ENCODE measurements at regions not wholly inside any gene's neighbourhood (a gene's known extent, or its start where the extent isn't known, plus 50 kb on each side); places are given as distances from the start of the nearest gene placed in this dataset.

GRCh38 chr9:99694393-99694792 lies 127.3 kb upstream of the NR4A3 start:
- H3K9me3 ChIP-seq (ENCODE audit: control insufficient read depth in 3 of 3, low read length in 3 of 3), result no peaks in the 10 kb centered on the region
- H3K4me3 ChIP-seq (ENCODE audit: low read length in 3 of 3), result no peak overlapping the region
- no peaks in the 10 kb centered on the region for H3K4me1 ChIP-seq (ENCODE audit: control insufficient read depth in 3 of 3, insufficient read depth in 3 of 3, low read length in 3 of 3)
- no peaks in the 10 kb centered on the region for H3K36me3 ChIP-seq (ENCODE audit: control insufficient read depth in 3 of 3, insufficient read depth in 3 of 3, low read length in 3 of 3)
- no peaks in the 10 kb centered on the region for H3K27me3 ChIP-seq (ENCODE audit: control insufficient read depth in 3 of 3, insufficient read depth in 3 of 3, low read length in 3 of 3)
- no peak overlapping the region for H3K27ac ChIP-seq (ENCODE audit: low read depth, low read length)
- no peak overlapping the region for H3K9ac ChIP-seq (ENCODE audit: low read depth in 1 of 3, low read length in 3 of 3)

- Histone ChIP-seq H3K36me3 (ENCODE audit: control insufficient read depth in 3 of 3, insufficient read depth in 3 of 3, low read length in 3 of 3) (no peaks in the 10 kb centered on the region), H3K27ac (ENCODE audit: low read depth, low read length) (no peak overlapping the region), H3K9ac (ENCODE audit: low read depth in 1 of 3, low read length in 3 of 3) (no peak overlapping the region), H3K9me3 (ENCODE audit: control insufficient read depth in 3 of 3, low read length in 3 of 3) (no peaks in the 10 kb centered on the region), H3K27me3 (ENCODE audit: control insufficient read depth in 3 of 3, insufficient read depth in 3 of 3, low read length in 3 of 3) (no peaks in the 10 kb centered on the region), H3K4me3 (ENCODE audit: low read length in 3 of 3) (no peak overlapping the region), H3K4me1 (ENCODE audit: control insufficient read depth in 3 of 3, insufficient read depth in 3 of 3, low read length in 3 of 3) (peaks cover 0 to 2% (median 2%) of the 10 kb centered on the region in 3 donors)
Observed at GRCh38 chr9:99699396-99699795, 122.3 kb upstream of the NR4A3 start.

GRCh38 chr9:99712214-99712613 lies 109.5 kb upstream of the NR4A3 start:
- Histone ChIP-seq H3K27ac (ENCODE audit: low read depth, low read length) (no peak overlapping the region), H3K9me3 (ENCODE audit: control insufficient read depth in 3 of 3, low read length in 3 of 3) (no peaks in the 10 kb centered on the region), H3K4me3 (ENCODE audit: low read length in 3 of 3) (no peak overlapping the region), H3K4me1 (ENCODE audit: control insufficient read depth in 3 of 3, insufficient read depth in 3 of 3, low read length in 3 of 3) (no peaks in the 10 kb centered on the region), H3K36me3 (ENCODE audit: control insufficient read depth in 3 of 3, insufficient read depth in 3 of 3, low read length in 3 of 3) (no peaks in the 10 kb centered on the region), H3K27me3 (ENCODE audit: control insufficient read depth in 3 of 3, insufficient read depth in 3 of 3, low read length in 3 of 3) (no peaks in the 10 kb centered on the region), H3K9ac (ENCODE audit: low read depth in 1 of 3, low read length in 3 of 3) (no peak overlapping the region)

- Histone ChIP-seq H3K9ac (ENCODE audit: low read depth in 1 of 3, low read length in 3 of 3) (no peak overlapping the region), H3K27ac (ENCODE audit: low read depth, low read length) (no peak overlapping the region), H3K27me3 (ENCODE audit: control insufficient read depth in 3 of 3, insufficient read depth in 3 of 3, low read length in 3 of 3) (no peaks in the 10 kb centered on the region), H3K4me3 (ENCODE audit: low read length in 3 of 3) (no peak overlapping the region), H3K4me1 (ENCODE audit: control insufficient read depth in 3 of 3, insufficient read depth in 3 of 3, low read length in 3 of 3) (no peaks in the 10 kb centered on the region), H3K36me3 (ENCODE audit: control insufficient read depth in 3 of 3, insufficient read depth in 3 of 3, low read length in 3 of 3) (no peaks in the 10 kb centered on the region), H3K9me3 (ENCODE audit: control insufficient read depth in 3 of 3, low read length in 3 of 3) (no peaks in the 10 kb centered on the region)
Observed at GRCh38 chr9:99713838-99714306, 107.8 kb upstream of the NR4A3 start.

- Histone ChIP-seq H3K9me3 (ENCODE audit: control insufficient read depth in 3 of 3, low read length in 3 of 3) (no peaks in the 10 kb centered on the region), H3K36me3 (ENCODE audit: control insufficient read depth in 3 of 3, insufficient read depth in 3 of 3, low read length in 3 of 3) (no peaks in the 10 kb centered on the region), H3K4me3 (ENCODE audit: low read length in 3 of 3) (no peak overlapping the region), H3K9ac (ENCODE audit: low read depth in 1 of 3, low read length in 3 of 3) (no peak overlapping the region), H3K27ac (ENCODE audit: low read depth, low read length) (no peak overlapping the region), H3K4me1 (ENCODE audit: control insufficient read depth in 3 of 3, insufficient read depth in 3 of 3, low read length in 3 of 3) (no peaks in the 10 kb centered on the region), H3K27me3 (ENCODE audit: control insufficient read depth in 3 of 3, insufficient read depth in 3 of 3, low read length in 3 of 3) (no peaks in the 10 kb centered on the region)
Observed at GRCh38 chr9:99718631-99719030, 103.1 kb upstream of the NR4A3 start.

- no peaks in the 10 kb centered on the region for H3K4me1 ChIP-seq (ENCODE audit: control insufficient read depth in 3 of 3, insufficient read depth in 3 of 3, low read length in 3 of 3)
- H3K9me3 ChIP-seq (ENCODE audit: control insufficient read depth in 3 of 3, low read length in 3 of 3), result no peaks in the 10 kb centered on the region
- H3K36me3 ChIP-seq (ENCODE audit: control insufficient read depth in 3 of 3, insufficient read depth in 3 of 3, low read length in 3 of 3), result no peaks in the 10 kb centered on the region
- H3K9ac ChIP-seq (ENCODE audit: low read depth in 1 of 3, low read length in 3 of 3), result peak overlapping the region in 1 of 3 donors; percentile 15
- H3K27me3 ChIP-seq (ENCODE audit: control insufficient read depth in 3 of 3, insufficient read depth in 3 of 3, low read length in 3 of 3), result no peaks in the 10 kb centered on the region
- H3K27ac ChIP-seq (ENCODE audit: low read depth, low read length), result no peak overlapping the region
- H3K4me3 ChIP-seq (ENCODE audit: low read length in 3 of 3), result peak overlapping the region in 2 of 3 donors; percentile 9 to 38
Observed at GRCh38 chr9:99720455-99721050, 101.1 kb upstream of the NR4A3 start.

- Histone ChIP-seq H3K9me3 (ENCODE audit: control insufficient read depth in 3 of 3, low read length in 3 of 3) (no peaks in the 10 kb centered on the region), H3K27me3 (ENCODE audit: control insufficient read depth in 3 of 3, insufficient read depth in 3 of 3, low read length in 3 of 3) (no peaks in the 10 kb centered on the region), H3K4me1 (ENCODE audit: control insufficient read depth in 3 of 3, insufficient read depth in 3 of 3, low read length in 3 of 3) (peaks cover 0 to 6% (median 4%) of the 10 kb centered on the region in 3 donors), H3K4me3 (ENCODE audit: low read length in 3 of 3) (no peak overlapping the region), H3K36me3 (ENCODE audit: control insufficient read depth in 3 of 3, insufficient read depth in 3 of 3, low read length in 3 of 3) (no peaks in the 10 kb centered on the region), H3K9ac (ENCODE audit: low read depth in 1 of 3, low read length in 3 of 3) (no peak overlapping the region), H3K27ac (ENCODE audit: low read depth, low read length) (no peak overlapping the region)
Observed at GRCh38 chr9:99721898-99722297, 99.8 kb upstream of the NR4A3 start.

- H3K9ac ChIP-seq (ENCODE audit: low read depth in 1 of 3, low read length in 3 of 3), result no peak overlapping the region
- H3K27ac ChIP-seq (ENCODE audit: low read depth, low read length), result no peak overlapping the region
- no peaks in the 10 kb centered on the region for H3K36me3 ChIP-seq (ENCODE audit: control insufficient read depth in 3 of 3, insufficient read depth in 3 of 3, low read length in 3 of 3)
- H3K4me1 ChIP-seq (ENCODE audit: control insufficient read depth in 3 of 3, insufficient read depth in 3 of 3, low read length in 3 of 3), result peaks cover 0 to 9% (median 6%) of the 10 kb centered on the region in 3 donors
- no peak overlapping the region for H3K4me3 ChIP-seq (ENCODE audit: low read length in 3 of 3)
- no peaks in the 10 kb centered on the region for H3K9me3 ChIP-seq (ENCODE audit: control insufficient read depth in 3 of 3, low read length in 3 of 3)
- H3K27me3 ChIP-seq (ENCODE audit: control insufficient read depth in 3 of 3, insufficient read depth in 3 of 3, low read length in 3 of 3), result no peaks in the 10 kb centered on the region
Observed at GRCh38 chr9:99722877-99723276, 98.8 kb upstream of the NR4A3 start.

- no peaks in the 10 kb centered on the region for H3K36me3 ChIP-seq (ENCODE audit: control insufficient read depth in 3 of 3, insufficient read depth in 3 of 3, low read length in 3 of 3)
- H3K27ac ChIP-seq (ENCODE audit: low read depth, low read length), result no peak overlapping the region
- H3K4me1 ChIP-seq (ENCODE audit: control insufficient read depth in 3 of 3, insufficient read depth in 3 of 3, low read length in 3 of 3), result peaks cover 0 to 9% (median 6%) of the 10 kb centered on the region in 3 donors
- no peaks in the 10 kb centered on the region for H3K27me3 ChIP-seq (ENCODE audit: control insufficient read depth in 3 of 3, insufficient read depth in 3 of 3, low read length in 3 of 3)
- H3K9ac ChIP-seq (ENCODE audit: low read depth in 1 of 3, low read length in 3 of 3), result no peak overlapping the region
- no peaks in the 10 kb centered on the region for H3K9me3 ChIP-seq (ENCODE audit: control insufficient read depth in 3 of 3, low read length in 3 of 3)
- H3K4me3 ChIP-seq (ENCODE audit: low read length in 3 of 3), result no peak overlapping the region
Observed at GRCh38 chr9:99724640-99725039, 97.0 kb upstream of the NR4A3 start.

GRCh38 chr9:99725852-99726251 lies 95.8 kb upstream of the NR4A3 start:
- Histone ChIP-seq H3K4me1 (ENCODE audit: control insufficient read depth in 3 of 3, insufficient read depth in 3 of 3, low read length in 3 of 3) (peaks cover 0 to 9% (median 6%) of the 10 kb centered on the region in 3 donors), H3K36me3 (ENCODE audit: control insufficient read depth in 3 of 3, insufficient read depth in 3 of 3, low read length in 3 of 3) (no peaks in the 10 kb centered on the region), H3K27me3 (ENCODE audit: control insufficient read depth in 3 of 3, insufficient read depth in 3 of 3, low read length in 3 of 3) (no peaks in the 10 kb centered on the region), H3K9me3 (ENCODE audit: control insufficient read depth in 3 of 3, low read length in 3 of 3) (no peaks in the 10 kb centered on the region), H3K27ac (ENCODE audit: low read depth, low read length) (no peak overlapping the region), H3K9ac (ENCODE audit: low read depth in 1 of 3, low read length in 3 of 3) (no peak overlapping the region), H3K4me3 (ENCODE audit: low read length in 3 of 3) (no peak overlapping the region)

Measured in skeletal muscle tissue (tissue), 3 donors.